Astrocyte of the hippocampus (primary cell): ENCODE measurements at regions not wholly inside any gene's neighbourhood (a gene's known extent, or its start where the extent isn't known, plus 50 kb on each side); places are given as distances from the start of the nearest gene placed in this dataset.

Source experiments
- DNase-seq: peaks from one replicate; pipeline ENCODE4 v3.0.0; 2011; ENCODE audit warnings: low read depth, low spot score

DNA sequence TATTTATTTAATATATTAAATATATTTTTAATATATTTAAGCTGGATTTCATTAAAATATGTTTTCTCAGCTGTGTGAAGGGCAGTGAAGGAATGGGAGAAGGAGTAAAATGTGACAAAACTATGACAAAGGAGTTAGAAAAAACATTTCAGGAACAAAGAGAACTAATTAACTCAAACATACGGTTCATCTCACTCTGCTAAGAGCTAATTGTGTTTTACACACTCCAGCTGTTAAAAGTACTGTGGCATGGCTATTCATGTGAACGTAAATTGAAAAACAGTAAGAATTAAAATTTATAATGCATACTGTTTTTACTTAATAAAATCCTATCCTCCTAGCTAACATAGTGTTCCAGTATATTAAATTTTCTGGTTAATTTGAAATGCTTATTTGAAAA, 262.5 kb upstream of the GNAI1 start:
- DNase-seq: no peak

DNA sequence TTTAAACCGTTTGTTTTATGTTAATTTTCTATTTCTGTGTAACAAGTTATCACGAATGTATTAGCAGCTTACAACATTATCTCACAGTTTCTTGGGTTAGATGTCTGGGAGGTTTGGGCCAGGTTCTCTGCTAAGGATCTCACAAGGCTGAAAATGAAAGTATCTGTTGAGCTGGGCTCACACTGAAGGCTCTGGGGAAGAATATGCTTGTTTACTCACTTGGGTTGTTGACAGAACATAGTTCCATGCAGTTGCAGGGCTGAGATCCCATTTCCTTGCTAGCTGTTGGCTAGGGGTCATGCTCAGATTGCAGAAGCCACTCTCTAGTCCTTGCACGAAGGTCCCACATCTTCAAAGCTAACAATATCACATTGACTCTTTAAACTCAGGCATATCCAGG, 266.6 kb upstream of the GNAI1 start:
- no peak for DNase-seq

DNA sequence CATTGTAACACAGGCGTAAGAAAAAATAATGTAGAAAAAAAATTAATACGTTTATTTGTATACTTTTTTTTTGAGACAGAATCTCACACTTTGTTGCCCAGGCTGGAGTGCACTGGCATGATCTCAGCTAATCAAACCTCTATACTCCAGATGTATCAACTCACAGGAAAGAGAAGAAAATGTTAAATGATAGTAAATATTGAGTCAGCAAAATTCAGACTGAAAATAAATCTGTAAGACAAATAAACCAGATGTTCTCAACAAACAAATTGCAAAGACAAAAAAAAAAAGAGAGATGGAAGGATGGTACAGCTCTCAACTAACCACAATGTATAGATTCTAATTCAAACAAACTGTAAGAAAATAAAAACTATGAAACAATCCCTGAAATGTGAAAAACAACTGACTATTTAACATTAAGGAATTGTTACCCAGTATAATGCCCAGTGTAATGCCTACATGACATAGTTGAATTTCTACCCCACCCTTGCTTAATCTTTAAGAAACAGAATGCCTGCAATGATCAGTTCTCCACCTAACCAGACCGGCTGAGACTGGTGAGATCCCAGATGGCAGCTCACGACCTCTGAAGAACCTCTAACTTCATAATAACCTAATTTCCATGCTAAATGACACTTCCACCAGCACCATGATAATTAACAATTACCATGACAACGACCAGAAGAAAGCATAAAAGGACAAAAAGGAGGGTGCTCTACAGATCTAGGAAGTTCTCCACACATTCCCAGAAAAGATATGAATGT, 272.0 kb upstream of the GNAI1 start:
- DNase-seq: no peak

DNA sequence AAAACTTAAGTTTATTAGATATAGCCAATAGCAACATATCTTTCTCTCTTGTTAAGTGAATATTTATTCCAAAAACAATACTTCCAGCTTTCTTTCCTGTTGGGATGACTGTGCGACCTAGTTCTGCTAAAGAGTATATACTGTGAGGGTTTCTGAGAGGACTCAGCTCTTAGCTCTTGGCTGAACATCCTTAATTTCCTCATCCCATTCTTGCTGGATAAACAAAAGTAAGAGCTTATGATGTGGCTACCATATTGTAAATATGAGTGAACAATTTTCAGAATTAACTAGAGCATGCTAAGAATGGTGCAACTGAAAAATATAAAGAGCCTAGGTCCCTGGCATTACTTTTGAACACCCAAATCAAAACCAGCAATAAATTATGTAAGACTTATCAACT, 279.5 kb upstream of the GNAI1 start:
- no peak for DNase-seq

DNA sequence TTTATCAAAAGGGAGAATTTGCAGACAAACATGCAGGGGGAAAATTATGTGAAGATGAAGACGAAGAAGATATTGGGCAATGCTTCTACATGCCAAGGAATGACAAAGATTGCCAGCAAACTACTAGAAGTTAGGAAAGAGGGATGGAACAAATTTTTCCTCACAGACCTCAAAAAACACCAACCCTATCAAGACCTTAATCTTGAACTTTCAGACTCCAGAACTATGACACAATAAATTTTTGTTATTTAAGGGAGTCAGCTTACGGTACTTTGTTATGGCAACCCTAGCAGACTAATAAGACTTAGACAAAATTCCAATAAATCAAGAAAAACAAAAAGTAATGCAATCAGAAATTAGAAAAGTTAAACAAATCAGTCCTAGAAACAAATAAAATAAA, 280.0 kb upstream of the GNAI1 start:
- no peak for DNase-seq

DNA sequence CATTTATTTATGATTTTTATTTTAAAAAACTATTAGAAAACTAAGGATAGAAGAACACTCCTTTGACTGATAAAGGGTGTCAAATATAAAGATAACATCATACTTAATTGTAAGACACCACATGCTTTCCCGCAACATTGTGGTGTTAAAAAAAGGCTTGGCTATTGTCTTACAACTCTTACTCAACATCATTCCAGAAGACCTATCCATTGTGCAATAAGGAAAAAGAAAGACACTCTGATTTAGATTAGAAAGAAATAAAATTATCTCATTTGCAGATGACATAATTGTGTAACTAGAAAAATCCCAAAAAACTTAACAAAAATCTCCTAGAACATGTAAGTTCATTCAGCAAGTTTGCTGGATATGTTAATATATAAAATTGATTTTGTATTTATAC, 296.7 kb upstream of the GNAI1 start:
- no peak for DNase-seq

DNA sequence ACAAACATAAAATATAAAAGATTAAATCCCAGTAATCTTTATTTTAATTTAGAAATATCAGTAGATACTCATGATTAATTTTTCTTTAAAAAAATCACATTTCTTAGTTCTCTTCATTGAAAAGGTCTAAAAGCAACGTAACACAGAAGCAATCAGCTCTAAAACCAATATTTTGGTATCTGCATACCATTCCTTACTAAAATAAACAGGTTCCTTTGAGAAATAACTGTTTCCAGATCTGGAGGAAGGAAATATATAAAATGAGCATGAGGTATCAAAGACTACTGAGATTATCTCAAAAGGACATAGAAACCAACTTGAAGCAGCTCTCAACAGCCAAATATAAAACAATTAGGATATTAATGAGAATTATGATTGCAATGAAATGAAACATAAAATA, 301.0 kb upstream of the GNAI1 start:
- DNase-seq: no peak

DNA sequence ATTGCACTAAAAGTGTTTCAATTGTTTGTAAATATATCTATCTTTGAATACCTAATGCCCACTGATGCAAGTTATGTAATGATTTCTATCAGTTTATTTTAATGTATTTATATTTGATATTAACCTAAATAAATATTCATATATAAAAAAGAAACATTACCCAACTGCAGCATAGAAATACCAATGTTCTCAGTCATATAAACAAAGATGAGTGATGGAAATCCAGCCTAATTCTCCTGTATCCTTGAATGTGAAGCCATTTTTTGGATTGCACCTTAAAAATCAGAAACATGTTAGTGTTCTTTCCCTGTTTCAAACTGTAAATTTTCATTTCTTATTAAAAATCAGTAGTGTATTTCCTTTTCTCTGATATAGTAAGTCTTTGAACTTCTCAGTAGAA, 305.8 kb upstream of the GNAI1 start:
- no peak for DNase-seq

DNA sequence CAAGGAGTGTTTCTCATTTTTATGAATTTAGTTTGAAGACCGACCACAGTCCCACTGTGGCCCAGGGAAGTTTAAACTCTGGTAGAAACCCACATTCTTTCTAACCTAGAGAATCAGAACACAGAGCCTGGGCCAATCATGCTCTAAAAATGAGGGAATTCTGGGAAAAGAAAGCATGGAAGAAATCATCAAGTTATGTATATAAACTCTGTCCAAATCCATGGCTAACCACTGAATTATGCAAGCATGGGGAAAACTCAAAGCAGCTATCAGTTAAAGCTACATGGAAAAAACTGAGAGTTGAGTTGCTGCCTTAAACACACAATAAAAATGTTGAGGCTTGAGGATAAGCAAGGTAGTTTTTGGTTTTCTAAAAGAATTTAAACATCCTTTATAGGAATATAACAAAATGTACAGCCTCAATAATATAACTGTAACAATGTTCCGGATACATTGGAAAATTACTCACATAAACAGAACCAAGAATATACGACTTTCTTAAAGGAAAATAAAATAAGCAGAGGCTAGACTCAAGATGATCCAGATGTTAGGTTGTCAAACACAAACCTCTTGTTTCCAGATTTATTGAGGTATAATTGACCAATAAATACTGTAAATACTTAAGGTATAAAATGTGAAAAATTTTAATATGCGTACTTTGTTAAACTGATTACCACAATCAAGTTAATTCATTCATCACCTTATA, 311.2 kb upstream of the GNAI1 start:
- peak; percentile 4 for DNase-seq

DNA sequence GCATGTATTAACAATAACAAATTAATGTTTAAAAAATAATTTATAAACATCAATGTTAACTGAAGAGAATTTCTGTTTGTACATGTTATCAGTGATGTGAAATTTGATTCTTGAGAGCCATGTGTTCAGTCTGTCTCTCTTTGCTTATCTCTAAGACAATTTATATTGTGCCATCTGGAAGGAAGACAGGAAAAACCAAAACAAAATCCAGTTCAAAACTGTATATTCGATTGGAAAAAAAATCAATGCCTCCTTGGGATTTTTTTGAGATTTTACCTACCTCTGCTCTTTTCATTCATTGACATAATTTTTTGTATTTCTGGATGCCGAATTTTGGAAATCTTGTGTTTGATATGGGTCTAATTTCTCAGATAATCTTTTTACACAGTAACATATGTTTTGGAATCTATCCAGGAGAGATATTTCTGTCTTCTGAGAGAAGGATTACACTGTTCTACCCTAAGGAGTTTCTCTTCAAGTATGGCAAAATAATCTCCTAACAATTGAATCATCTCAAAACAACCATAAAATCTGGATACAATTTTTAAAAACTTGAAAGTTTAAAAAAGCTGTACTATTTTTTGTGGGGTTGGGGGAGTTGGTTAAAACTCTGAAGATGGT, 311.9 kb upstream of the GNAI1 start:
- DNase-seq: no peak

DNA sequence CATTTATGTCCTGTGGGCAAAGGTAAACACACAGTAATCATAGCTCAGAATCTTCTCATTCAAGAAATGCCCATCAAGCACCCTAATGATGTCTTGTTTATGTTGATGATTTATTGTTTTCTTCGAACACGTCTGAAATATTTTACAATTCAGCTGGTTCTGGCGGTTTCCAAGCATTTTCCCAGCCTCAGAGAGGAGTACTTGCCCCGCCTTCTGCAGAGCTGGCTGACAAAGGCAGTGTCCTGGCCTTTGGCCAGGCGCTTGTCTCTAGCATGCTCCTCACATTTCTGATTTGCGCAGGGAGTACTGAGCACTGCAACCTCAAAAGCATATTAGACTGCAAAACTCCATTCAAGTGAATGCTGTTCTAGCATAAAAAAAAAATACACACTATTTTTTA, 314.2 kb upstream of the GNAI1 start:
- peak; percentile 90 for DNase-seq

DNA sequence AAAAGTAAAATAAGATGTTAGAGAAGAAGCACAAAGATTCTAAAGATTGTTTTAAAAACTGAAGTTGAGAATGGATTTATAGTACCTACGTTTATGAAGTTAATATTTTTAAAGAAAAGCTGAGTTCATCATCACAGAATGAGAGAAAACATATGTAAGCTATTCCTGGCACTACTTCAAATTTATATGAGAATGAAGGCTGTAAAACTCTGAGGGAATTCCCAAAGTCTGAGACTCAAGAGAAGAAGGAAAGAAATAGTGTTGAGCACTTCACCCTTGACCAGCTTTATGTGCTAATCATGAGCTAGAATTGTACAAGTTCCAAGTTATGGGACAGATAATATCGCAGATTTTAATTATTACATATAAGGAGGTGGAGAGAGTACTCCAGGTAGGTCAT, 323.7 kb upstream of the GNAI1 start:
- no peak for DNase-seq

DNA sequence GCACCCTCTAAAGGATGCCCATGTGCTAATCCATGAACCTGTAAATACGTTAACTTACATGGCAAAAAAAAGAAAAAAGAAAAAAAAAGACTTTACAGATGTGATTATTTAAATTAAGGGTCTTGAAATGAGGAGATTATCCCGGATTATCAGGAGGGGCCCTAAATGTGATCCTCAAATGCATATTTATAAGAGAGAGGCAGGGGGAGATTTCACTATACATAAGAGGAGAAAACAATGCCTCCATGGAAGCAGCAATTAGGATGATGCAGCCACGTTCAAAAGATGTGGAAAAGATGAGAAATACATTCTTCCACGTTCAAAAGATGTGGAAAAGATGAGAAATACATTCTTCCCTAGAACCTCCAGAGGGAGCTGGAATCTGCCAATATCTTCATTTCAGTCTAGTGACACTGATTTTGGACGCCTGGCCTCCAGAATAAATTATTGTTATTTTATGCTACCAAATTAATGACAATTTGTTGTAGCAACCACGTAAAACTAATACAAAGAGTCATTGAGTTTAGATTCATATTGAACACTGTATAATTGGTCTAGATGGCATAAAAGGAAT, 328.4 kb upstream of the GNAI1 start:
- peak; percentile 35 for DNase-seq

DNA sequence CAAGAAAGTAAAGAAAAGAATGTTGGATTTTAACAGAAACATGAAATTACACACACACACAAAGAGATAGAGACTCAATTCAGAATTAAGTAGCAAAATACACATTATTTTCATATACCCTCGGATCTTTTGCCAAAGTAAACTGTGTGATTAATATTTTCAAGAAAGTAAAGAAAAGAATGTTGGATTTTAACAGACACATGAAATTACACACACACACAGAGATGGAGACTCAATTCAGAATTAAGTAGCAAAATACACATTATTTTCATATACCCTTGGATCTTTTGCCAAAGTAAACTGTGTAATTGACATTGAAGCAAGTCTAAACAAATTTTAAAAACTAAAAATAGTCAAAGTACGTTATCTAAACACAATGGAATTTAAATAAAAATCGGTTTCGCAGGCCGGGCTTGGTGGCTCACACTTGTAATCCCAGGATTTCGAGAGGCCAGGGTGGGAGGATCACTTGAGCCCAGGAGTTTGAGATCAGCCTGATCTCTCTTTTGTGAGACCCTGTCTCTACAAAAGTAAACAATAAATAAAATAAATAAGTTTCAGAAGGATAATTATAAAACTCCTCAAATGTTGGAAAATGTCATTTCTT, 337.3 kb upstream of the MAGI2 start:
- DNase-seq: no peak

DNA sequence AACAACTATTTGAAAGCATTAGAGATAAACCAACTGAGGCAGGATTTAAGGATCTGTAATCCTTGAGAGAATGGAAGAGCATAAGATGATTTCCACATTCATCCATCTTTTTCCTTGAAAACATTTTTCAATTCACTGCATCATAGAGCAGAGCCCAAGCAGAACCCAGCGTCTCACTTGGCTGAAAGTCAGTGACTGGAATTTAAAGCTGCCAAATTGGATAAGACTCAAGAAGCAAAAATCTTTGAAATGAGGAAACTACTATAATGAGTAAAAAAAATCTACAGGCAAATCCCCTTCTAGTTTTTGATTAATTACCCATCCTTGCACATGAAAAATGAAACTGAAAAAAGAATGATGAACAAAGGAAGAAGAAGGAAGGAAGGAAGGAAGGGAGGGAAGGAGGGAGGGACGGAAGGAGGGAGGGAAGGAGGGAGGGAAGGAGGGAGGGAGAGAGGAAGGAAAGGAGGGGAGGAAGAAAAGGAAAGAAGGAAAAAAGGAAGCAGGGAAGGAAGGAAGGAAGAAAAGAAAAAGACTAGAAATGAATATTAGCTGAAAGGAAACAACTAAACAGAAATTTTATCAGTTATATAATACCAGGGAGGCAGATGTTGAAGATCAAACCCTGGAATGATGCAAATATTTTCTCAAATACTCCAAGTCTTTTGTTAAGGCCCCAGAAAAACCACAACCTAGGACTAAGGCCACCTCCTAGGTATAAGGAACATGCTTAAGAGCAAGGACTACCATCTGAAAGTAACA, 336.3 kb upstream of the MAGI2 start:
- DNase-seq: peak; percentile 82

DNA sequence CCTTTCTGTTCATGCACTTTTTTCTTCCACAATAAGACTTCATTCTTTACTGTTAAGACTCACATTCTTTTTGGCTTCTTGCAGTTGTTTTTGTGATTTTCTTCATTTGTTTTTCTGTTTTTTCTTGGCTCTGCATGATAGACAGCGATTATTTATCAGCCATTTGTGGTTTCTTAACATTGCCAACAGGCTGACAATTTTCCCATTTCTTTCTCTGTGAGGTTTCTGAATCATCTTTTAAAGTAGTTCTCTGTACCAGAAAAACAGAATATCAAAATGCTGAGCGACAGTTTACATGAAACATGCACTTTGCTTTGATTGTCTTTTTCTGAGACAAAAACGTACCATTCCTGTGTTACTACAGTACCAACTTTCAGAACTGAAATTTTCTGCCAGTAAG, 334.2 kb upstream of the MAGI2 start:
- DNase-seq: peak; percentile 78

DNA sequence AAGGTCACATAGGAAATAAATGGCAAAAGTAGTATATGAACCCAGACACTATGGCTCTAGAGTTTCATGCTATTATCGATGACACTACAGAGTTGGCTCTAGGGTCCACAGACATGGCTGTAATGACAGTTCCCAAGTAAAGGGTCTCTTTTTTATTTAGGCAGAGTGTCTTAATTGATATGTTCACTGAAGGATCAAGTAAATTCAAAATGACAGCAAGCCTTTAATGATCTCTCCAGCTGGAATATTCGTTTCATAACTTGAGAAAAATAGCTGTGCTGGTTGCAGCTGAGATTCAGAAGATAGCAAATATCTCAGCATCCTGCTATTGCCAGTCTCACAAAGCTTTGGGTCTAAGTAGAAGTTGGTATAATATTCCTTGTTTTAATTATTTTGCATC, 333.6 kb upstream of the MAGI2 start:
- DNase-seq: no peak

DNA sequence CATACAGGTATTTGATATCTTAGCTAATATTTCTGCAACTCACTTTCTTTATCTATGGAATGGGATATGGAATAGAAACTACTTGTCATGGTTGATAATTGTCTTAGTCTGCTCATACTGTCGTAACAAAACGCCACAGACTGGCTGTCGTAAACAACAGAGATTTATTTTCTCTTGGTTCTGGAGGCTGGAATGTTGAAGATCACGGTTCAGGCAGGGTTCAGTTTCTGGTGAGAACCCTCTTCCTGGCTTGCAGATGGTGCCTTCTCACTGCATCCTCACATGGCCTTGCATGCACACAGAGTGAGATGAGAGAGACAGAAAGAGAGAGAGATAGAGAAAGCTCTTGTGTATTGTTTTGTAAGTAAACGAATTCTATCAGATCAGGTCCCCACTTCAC, 332.7 kb upstream of the MAGI2 start:
- DNase-seq: peak; percentile 2

DNA sequence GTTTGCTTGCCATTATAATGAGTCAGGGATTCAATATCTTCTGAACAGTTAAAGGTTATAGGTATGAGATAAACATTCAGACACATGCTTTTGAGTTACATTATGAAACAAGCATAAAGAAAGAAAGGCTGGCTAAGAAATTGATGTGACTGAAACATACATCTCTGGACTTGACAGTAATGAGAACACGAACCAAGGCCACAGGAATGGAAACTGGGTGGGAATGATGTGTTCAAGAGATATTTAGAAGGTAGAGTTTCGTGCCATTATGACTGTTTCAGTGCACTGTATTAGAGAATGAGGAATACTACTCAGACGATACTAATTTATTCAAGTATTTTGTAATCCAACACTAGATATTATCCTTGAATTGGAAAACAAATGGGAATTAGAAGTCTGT, 332.1 kb upstream of the MAGI2 start:
- peak; percentile 35 for DNase-seq

DNA sequence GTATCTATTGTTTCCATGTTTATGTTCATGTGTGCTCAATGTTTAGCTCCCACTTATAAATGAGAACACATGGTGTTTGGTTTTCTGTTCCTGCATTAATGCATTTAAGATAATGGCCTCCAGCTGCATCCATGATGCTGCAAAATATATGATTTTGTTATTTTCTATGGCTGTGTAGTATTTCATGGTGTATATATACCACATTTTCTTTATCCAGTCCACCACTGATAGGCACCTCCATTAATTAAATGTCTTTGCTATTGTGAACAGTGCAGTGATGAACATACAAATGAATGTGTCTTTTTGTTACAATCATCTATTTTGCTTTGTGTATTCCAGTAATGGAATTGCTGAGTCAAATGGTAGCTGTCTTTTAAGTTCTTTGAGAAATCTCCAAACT, 329.4 kb upstream of the MAGI2 start:
- DNase-seq: no peak

DNA sequence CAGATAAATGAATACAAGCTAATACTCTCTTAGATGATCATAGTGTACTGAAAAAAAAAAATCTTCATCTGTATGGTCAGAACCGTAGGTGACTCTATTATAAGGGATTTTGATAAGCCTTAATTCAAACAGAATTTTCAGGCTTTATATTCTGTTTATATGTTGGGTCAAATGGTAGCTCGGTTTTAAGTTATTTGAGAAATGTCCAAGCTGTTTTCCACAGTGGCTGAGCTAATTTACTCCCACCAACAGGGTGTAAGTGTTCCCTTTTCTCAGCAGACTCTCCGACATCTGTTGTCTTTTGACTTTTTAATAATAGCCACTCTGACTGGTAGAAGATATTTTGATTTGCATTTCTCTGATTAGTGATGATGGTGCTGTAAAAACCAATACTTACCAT, 328.8 kb upstream of the MAGI2 start:
- peak; percentile 8 for DNase-seq

DNA sequence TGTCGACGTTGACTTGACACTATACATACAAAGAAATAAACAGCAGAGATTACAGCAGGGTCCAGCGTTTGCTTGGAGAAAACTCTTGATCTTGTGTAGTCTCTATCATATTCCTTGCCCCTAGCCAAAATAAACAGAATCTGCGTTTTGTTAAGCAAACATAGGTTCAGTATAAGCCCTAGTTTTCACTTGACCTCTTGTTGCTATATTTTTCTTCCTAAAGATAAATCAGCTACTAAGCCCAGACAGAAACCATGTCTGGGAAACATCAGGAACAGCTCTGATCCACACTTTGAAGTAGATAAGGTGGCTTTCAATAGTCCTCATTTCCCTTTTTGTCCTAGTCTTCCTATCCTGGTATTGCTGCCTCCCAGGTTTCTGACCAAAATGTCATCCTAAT, 328.2 kb upstream of the MAGI2 start:
- peak; percentile 2 for DNase-seq
